ENCODE measurements at regions not wholly inside any gene's neighbourhood (a gene's known extent, or its start where the extent isn't known, plus 50 kb on each side); places are given as distances from the start of the nearest gene placed in this dataset.

GRCh38 chr14:53209370-53209769, 56.2 kb upstream of the DDHD1 start:
- TF ChIP-seq CTCF (IDR thresholded peaks at IDR 0.05) (no peak), POLR2A (IDR thresholded peaks at IDR 0.05) (no peak), EP300 (IDR thresholded peaks at IDR 0.05) (no peak)

Measured in ovary (tissue), 3 donors.